GM18858 (cell line): ENCODE measurements at regions not wholly inside any gene's neighbourhood (a gene's known extent, or its start where the extent isn't known, plus 50 kb on each side); places are given as distances from the start of the nearest gene placed in this dataset.
"Not testable (repeated sequence)": the region's sequence is repeated elsewhere in the genome, so short reads cannot be mapped to it uniquely, and the experiment has no call there.

ENCODE experiments used
- ATAC-seq: cut with Tn5 transposase; IDR thresholded peaks from one replicate; pipeline ENCODE4 v1.9.1; 2021; ENCODE audit not compliant: unreplicated experiment

- ATAC-seq, result not testable (repeated sequence)
Measured at GRCh38 chr3:75312469-75312868, 351.7 kb upstream of the FRG2C start.

DNA sequence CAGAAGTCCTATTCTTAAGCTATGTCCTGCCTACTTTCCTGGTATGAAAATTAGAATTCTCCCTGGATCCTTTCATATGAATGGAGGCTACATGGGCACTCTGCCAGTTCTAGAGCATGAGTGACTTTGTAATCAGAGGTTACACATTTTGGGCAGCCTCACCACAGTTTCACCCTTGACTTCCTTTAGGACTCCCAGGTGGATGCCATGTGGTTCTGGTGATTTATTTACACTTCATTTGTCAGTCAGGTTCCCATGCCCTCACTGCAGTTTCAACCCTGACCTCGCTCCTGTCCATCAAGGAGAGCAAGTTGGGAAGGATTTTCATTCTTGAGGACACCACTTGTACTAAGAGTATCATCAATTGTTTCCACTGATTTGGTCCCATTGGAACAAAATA lies 344.4 kb upstream of the FRG2C start:
- not testable (repeated sequence) for ATAC-seq

DNA sequence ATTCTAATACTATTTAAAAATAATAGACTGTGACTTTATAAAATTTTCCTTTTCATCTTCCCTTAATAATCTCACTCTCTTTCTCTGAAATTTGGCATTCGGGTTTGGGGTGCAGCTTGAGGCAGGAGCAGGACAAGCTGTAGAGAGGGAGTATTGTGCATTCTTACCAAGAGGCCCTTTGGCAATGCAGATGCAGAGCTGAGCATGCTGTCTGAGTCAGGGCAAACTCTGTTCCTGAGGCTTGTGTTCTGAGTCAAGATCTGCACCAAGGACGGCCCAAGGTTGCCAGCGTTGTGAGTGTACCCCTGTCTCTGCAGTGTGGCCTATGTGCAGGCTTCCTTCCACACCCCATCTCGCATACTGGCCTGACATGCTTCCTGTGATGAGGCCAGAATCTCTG lies 343.8 kb upstream of the FRG2C start:
- no peak for ATAC-seq

GRCh38 chr3:75321060-75321459 lies 343.1 kb upstream of the FRG2C start:
- ATAC-seq, result no peak

DNA sequence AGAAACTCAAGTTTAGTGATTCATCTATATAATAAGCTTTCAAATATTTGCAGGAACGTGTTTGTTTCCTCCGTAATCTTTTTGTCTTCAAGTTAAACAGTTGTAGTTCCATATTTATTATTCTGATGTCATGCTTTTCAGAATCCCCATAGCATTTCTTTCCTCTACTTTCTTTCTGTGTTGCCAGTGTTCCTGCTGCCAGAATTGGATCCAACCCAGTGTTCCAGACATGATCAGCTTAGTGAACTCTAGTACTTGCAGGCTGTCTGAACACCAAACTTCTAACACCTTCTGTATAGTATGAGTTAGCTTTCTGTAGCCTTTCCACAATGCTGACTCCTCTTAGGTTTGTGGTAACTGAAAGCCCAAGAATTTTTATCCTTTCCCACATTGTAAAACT lies 340.2 kb upstream of the FRG2C start:
- ATAC-seq, result not testable (repeated sequence)

DNA sequence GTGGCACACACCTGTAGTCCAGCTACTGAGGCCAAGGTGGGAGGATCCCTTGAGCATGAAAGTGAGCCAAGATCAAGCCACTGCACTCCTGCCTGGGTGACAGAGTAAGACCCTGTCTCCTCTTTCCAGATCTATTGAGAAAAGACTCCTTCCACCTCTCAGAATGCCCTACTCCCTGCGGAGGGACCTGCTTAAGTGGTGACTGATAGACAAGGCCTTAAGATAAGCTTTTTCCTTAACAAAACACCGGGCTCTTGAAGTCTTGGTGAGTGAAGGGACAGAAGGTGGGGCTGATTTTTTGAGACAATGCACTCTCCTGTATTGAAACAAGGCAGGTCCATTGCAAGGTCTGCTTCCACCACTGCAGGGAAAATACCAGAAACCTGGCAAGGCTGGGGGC lies 338.4 kb upstream of the FRG2C start:
- no peak for ATAC-seq

- ATAC-seq, result no peak
Measured at GRCh38 chr3:75327453-75327852, 336.7 kb upstream of the FRG2C start.

DNA sequence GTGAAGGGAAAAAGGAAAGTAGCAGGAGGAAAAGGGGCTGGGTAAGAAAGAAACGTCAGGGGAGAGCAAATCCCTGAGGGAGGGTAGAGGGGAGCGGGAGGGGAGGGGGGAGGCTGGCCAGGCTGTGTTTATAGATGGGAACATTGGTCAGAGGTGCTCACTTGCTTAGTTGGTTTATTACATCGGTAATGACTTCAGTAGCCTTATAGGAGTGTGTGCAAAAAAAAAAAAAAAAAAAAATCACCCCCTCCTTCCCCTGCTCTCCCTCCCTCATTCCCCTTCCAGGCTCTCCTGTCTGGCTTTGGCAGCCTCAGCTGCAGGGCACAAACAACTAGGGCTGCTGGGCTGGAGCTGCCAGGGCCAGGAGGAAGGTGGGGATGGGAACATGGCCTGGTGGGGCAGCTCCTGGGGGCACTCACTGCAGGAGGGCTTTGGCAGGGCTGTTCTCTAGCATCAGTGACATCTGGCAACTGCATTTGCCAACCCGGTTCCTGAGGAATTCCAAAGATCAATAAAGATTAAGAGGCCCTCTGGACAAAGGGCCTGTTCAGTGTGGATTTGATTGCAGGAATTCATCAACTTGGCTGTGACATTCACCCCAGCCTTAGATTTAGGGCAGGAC lies 334.5 kb upstream of the FRG2C start:
- no peak for ATAC-seq

DNA sequence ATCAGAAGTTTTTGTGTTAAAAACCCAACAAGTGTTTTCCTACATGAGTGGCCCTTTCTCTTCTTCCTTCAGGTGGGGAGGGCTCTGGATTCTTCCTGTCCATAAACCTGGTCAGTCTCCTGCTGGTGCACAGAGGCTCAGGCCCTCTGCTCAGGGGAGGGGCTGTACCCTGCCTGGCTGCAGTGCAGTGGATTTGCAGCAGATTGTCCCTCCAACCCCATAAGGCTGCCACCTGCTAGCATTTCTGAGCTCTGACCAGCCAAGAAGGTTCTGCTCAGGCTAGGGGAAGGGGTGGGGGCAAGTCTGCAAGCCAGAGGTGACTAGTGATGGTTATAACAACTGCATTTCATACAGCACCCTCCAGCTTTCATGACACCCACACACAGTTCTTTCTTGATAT lies 333.7 kb upstream of the FRG2C start:
- ATAC-seq, result not testable (repeated sequence)

GRCh38 chr3:75332090-75332489 lies 332.0 kb upstream of the FRG2C start:
- ATAC-seq, result not testable (repeated sequence)

GRCh38 chr3:75332794-75333193 lies 331.3 kb upstream of the FRG2C start:
- no peak for ATAC-seq

DNA sequence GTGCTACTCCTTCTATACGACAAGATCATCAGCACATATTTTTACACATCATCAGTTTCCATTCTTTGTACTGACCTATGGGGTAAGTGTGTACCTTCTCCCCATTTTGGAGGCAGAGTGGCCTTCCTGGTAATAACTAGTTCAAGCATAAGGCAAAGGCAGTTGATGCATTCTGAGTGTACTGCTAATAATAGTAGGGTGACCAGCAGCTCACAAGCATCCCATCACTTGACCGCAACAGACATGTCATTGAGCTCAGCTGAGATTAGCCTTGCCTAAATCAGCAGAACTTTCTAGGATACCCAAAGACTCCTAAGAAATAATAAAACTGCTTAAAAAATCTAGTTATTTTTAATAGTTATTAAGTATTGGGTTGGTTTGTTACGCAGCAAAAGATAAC lies 329.8 kb upstream of the FRG2C start:
- no peak for ATAC-seq

- no peak for ATAC-seq
Measured at GRCh38 chr3:75337226-75337900, 326.8 kb upstream of the FRG2C start.

GRCh38 chr3:75338342-75338741 lies 325.8 kb upstream of the FRG2C start:
- no peak for ATAC-seq

- ATAC-seq, result no peak
Measured at GRCh38 chr3:75341324-75342067, 322.6 kb upstream of the FRG2C start.

DNA sequence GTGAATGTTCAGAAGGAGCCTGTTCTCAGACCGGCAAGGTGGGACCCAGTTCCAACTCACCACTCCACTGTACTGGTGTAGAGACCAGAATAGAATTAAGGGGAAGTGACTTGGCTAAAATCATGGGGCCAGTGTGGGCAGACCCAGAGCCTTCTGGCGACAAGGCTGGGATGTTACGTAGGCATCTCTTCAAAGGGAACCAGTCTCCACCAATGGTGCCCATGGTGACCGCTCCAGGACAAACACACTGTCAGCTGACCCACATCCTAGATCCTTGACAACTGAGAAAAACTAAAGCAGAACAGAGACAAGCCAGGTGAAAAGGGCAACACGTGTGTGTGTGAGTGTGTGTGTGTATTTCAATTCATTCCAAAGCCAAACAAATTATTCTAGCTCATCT lies 321.7 kb upstream of the FRG2C start:
- ATAC-seq, result no peak

GRCh38 chr3:75350536-75350935 lies 313.6 kb upstream of the FRG2C start:
- ATAC-seq, result not testable (repeated sequence)

GRCh38 chr3:75362086-75362784 lies 301.9 kb upstream of the FRG2C start:
- ATAC-seq, result not testable (repeated sequence)

- not testable (repeated sequence) for ATAC-seq
Measured at GRCh38 chr3:75372964-75373363, 291.2 kb upstream of the FRG2C start.

GRCh38 chr3:75379840-75380239 lies 284.3 kb upstream of the FRG2C start:
- ATAC-seq, result not testable (repeated sequence)

DNA sequence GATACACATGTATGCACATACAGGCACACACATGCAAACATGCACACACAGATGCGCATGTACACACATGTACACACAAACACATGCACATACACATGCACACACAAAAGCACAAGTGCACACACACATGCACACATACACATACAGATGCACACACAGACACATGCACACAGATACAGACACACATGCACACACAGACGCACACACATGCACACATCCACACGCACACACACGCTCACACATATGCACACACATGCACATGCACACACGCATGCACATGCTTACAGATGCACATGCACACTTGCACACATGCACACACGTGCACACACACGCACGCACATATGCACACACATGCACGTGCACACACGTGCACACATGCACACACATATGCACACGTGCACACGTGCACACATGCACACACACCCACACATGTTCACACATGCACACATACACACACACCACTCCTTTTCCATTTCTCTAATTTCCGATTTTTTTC lies 283.8 kb upstream of the FRG2C start:
- no peak for ATAC-seq
